GM21367 (cell line): ENCODE measurements at regions not wholly inside any gene's neighbourhood (a gene's known extent, or its start where the extent isn't known, plus 50 kb on each side); places are given as distances from the start of the nearest gene placed in this dataset.

Source experiments
- ATAC-seq: cut with Tn5 transposase; IDR thresholded peaks from one replicate; pipeline ENCODE4 v1.9.1; 2021; ENCODE audit not compliant: unreplicated experiment

DNA sequence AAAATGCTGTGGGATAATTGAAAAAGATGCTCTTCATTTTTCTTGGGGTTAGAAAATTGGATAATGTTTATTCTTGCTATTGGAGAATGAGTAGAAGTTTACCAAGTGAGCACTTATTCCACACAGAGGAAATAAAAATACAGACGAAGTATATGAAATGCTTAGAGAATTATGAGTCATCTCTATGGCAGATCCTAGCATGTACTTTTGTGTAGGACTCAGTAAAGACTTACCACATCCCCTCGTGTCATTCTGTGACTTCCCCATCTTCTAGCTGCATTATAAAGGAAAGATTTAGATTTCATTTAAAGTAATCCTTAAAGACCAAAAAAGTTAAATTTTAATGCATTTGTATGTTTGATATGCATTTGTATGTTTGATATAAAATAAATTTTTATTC, 685.6 kb downstream of the TBC1D32 start:
- no peak for ATAC-seq

- ATAC-seq, result no peak
Observed at GRCh38 chr6:120646101-120646500, 688.2 kb downstream of the TBC1D32 start.

DNA sequence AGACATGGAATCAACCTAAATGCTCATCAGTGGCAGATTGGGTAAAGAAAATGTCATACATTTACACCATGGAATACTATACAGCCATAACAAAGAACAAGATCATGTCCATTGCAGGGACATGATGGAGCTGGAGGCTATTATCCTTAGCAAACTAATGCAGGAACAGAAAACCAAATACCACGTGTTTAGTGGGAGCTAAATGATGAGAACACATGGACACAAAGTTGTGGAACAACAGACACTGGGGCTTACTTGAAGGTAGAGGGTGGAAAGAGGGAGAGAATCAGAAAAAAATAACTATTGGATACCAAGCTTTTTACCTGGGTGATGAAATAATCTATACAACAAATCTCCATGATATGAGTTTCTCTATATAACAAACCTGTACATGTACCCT, 701.3 kb downstream of the TBC1D32 start:
- no peak for ATAC-seq

DNA sequence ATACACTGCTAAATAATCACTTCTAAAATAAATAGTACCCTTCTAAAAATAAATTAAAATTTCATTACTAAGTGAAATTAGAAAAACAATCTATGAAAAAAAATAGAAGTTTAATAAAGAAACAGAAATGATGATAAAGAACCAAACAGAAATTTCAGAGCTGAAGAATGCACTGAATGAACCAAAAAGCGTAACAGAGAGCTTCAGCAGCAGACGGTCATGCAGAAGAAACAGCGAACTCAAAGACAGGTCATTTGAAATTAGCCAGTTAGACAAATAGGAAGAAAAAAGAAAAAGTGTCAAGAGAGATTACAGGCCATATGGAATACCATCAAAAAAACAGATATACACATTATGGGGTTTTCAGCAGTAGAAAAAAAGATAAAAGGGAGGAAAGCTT, 706.7 kb downstream of the TBC1D32 start:
- ATAC-seq, result no peak

DNA sequence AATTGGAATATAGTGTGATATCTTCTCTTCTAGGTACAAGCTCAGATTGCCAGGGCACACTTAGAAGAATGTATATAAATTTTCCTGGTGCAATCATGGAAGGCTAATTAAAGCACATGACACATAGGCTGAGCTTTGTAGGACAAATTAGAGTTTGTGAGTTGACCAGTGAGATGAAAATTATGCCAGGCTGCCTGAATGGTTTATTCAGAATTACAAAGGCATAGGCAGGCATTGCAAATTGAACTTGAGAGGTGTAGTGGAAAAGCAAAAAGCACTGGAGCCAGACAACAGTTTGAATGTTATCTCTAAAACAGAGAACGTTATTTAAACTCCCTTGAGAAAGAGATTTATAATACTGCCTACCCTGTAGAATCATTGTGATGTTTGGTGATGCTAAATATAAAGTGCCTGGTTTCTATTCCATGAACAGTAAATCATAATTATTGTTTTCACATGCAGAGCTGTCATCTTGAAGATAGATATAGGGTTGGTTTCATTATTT, 712.1 kb downstream of the TBC1D32 start:
- ATAC-seq, result no peak

DNA sequence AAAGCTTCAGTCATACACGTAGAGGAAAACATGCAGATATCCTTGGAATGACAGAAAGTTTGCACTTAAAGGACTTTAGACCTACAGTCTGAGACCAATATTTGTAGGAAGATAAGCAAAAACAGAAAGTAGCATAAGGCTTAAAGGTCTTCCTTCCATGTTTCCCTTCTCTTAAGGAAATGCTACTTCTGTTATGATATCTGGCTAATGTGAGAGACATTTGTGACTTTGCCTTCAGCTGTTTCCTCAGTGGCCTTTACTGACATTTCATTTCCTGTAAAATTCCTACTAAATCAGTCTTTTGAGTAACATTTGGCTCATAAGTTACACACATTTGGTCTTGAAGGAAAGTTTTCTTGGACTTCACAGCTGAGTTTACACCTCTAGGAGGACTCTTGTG, 713.4 kb downstream of the TBC1D32 start:
- no peak for ATAC-seq

DNA sequence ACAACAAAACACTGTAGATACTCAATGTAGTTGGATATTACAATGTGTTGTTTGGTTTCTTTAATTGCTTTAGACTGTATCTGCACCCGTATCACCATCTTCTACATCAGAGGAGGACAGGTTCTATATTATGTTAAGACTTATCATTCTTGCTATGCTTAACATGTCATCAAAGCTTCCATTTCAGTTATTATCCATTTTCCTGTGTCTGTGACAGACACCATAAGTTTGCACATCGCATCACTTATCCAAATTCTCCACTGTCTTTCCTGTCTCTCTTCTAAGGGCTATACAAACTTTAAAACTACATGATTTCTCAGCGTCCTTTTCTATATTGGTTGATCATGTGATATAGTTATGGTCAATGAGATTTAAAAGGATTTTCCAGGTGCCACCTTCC, 719.0 kb downstream of the TBC1D32 start:
- ATAC-seq, result no peak

GRCh38 chr6:120614723-120615122, 719.6 kb downstream of the TBC1D32 start:
- no peak for ATAC-seq

DNA sequence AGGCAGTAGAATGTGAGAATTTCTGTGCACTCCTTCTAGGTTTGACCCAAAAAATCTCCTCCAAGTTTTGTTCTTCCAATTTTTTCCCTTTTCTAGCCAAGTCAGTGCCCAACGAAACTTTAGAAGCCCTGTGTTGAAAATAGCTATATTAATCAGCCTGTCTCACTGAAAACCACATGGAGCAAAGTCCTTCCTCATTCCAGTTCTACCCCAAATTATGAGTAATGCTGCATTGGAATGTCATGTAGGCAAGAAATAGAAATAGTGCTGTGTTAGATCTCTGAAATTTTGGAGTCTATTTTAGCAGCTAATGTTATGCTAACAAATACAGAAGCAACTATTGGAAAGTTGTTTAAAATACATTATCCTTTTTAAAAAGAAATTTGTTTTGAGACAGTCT, 725.5 kb downstream of the TBC1D32 start:
- no peak for ATAC-seq

- ATAC-seq, result no peak
Observed at GRCh38 chr6:120606743-120607142, 727.5 kb downstream of the TBC1D32 start.

- ATAC-seq, result no peak
Observed at GRCh38 chr6:120604510-120604909, 729.8 kb downstream of the TBC1D32 start.

DNA sequence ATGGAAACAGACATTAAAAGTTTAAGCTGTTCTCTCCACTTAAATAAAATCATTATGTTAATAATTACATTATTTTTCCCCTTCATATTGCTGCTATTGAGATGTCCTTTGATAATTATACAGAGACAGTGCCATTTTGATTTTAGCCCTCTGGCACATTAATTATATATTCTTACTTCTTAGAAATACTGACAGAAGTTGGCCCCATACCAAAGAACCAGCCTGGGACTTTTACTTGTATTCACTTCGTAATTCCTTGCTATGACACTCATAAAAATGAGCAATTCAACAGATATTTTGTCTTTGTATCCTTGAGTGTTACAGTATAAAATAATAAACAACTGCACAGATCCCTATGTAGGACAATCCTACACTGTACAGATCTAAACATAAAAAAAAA, 743.7 kb downstream of the TBC1D32 start:
- ATAC-seq, result no peak

DNA sequence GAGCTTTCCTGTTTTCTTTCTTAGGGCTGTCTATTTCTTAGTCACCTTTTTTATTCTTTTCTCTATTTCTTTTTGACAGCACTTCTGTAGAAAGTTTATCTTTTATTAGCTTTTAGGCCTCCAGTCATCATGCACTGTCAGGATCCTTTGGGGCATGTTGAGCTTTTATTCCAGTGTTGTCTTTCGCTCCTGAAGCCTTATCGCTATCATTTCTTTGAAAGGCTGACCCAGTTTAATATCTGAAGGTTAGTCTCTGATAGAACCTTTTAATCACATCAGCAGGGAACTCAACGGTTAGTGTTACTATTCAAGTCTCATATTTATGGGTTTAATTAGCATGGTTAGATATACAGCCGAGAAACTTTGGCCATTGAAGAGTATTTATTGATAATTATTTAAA, 745.9 kb downstream of the TBC1D32 start:
- no peak for ATAC-seq

DNA sequence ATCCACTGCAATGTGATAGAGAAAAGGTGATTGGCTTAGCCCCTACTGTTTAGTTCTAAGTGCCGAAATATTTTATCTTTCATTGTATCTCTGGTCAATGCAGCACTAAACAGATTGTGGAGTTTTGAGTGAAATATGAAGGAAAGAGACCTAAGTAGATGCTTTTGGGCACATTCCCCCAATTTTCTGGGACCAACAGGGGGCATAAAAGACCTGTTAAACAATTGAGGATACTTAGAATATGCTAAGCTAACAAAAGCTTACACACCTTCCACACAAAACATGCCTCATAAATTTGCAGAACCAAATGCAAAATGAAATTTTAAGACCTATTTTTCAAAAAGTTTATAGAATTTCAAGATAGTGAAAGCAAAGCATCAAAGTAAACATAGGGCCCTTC, 746.9 kb downstream of the TBC1D32 start:
- ATAC-seq, result no peak

DNA sequence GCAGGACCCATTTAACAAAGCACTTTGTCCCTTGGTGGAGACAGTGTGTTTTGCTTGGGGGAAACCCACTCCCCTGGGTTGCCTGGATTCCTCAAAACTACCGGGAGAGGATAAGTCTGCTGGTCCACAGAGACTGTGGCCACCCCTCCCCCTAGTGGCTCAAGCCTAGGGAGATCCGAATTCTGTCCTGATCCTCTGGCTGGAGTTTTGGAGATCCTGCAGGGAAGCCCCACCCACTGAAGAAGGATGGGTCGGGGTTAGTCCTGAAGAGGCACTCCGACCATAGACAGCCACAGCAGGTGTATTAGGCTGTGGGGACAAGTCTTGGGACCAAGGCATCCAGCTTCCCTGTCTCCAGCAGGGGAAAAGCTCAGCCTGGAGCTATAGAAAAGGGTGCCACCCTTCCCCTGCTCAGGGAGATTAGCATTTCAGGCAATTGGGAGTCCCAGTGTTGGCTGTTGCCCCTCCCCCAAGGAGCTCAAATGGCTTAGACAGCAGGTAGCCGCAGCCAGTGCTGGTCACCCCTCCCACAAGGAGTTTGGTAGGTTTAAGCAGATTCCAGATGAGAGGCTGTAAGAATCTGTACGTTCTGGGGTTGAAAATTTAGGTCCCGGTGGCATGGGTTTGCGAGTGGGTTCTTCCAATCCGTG, 750.0 kb downstream of the TBC1D32 start:
- ATAC-seq, result no peak

- ATAC-seq, result no peak
Observed at GRCh38 chr6:120576061-120576460, 758.2 kb downstream of the TBC1D32 start.

DNA sequence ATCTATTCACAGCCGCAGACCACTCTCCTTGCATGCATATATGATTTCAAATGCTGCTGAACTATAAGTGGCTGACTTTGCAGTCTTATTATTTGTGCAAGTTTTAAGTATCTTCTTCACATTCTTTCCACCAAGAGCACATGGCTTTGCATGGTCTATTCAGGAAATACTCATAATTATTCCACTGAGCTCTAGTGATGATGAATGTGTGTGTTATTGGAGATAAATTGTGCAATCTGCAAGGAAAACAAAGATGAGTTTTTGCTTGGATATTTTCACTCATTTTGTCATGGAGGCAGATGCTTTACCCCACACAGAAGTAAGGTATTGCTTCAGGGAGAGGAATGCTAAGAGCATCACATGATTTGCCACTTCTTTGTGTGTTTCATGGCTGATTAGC, 764.6 kb downstream of the TBC1D32 start:
- ATAC-seq, result no peak

- no peak for ATAC-seq
Observed at GRCh38 chr6:120564779-120565178, 769.5 kb downstream of the TBC1D32 start.

- no peak for ATAC-seq
Observed at GRCh38 chr6:120558294-120558693, 776.0 kb downstream of the TBC1D32 start.

GRCh38 chr6:120557554-120557953, 776.7 kb downstream of the TBC1D32 start:
- ATAC-seq, result no peak

DNA sequence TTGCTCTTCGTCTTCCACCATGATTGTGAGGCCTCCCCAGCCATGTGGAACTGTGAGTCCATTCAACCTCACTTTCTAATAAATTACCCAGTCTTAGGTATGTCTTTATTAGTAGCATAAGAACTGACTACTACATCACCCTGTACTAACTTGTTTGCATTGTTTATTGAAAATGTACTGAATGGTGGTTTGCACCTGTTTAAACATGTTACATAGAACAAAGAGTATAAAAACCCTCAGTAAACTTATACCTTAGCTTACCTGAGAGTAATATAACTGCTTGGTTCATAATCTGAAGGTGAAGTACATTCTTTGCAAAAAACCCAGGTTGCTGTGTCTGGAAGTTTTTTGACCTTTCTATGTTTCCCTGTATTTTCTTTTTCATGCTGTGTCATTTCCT, 777.8 kb downstream of the TBC1D32 start:
- ATAC-seq, result no peak

DNA sequence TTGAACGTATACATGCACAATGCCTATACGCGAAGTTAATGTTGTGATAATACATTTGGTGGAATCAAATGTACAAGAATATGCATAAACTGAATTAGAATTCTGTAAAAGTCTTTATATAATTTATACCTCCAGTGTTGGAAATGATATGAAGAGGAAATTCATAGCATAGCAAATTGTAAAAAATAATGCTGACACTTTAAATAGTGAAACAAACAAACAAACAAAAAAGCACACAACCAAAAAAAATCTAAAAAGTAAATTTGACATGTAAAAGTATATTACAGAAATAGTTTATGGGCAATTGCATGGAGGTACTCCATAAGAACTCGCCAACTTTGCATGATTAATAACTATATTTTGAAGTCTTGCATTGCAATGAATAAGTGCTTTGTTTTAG, 780.9 kb downstream of the TBC1D32 start:
- no peak for ATAC-seq

GRCh38 chr6:120545353-120545752, 788.9 kb downstream of the TBC1D32 start:
- no peak for ATAC-seq
